ENCODE measurements at regions not wholly inside any gene's neighbourhood (a gene's known extent, or its start where the extent isn't known, plus 50 kb on each side); places are given as distances from the start of the nearest gene placed in this dataset.

GRCh38 chr5:142405023-142405422 lies 80.2 kb upstream of the SPRY4 start:
- ChIA-PET POLR2A (interaction anchor here (1.4 to 1.6 kb wide), 2 partner anchors 9 to 18 kb away, joined by 3 to 4 read pairs; no protein-coding TSS in a partner anchor), CTCF (ENCODE audit: low intra/inter-chr PET ratio) (no interaction called here)
- Histone ChIP-seq H3K9me3 (replicated peaks; ENCODE audit: control insufficient read depth, insufficient read depth, low read depth, low read length) (no peaks in the 10 kb centered on the region), H3K9ac (ENCODE audit: insufficient read depth in 1 of 2, low read depth in 2 of 2, low read length in 2 of 2) (no peak overlapping the region), H3K36me3 (ENCODE audit: control insufficient read depth, insufficient read depth, low read length) (no peaks in the 10 kb centered on the region), H3K4me2 (ENCODE audit: insufficient read depth, low read length) (no peak overlapping the region), H3K27ac (ENCODE audit: extremely low read depth, low read depth, low read length) (no peak overlapping the region), H3K4me1 (replicated peaks in 1 of 2; ENCODE audit: control insufficient read depth in 2 of 2, insufficient read depth in 2 of 2, low read length in 2 of 2) (peaks cover 2 to 7% of the 10 kb centered on the region in 2 experiments; a peak in 2 of 5 replicates), H4K20me1 (replicated peaks; ENCODE audit: control insufficient read depth, insufficient read depth, low read length) (no peaks in the 10 kb centered on the region), H3K9me1 (ENCODE audit: control insufficient read depth, insufficient read depth, low read length) (no peaks in the 10 kb centered on the region), H2AFZ (ENCODE audit: low read depth, low read length) (no peak overlapping the region), H3K27me3 (ENCODE audit: control insufficient read depth in 2 of 2, insufficient read depth in 2 of 2, low read length in 2 of 2) (peaks cover 0 to 11% of the 10 kb centered on the region in 2 experiments; a peak in 1 of 5 replicates), H3K4me3 (no peak overlapping the region), H3K79me2 (ENCODE audit: control insufficient read depth, insufficient read depth, low read length) (no peaks in the 10 kb centered on the region)
- DNase-seq (ENCODE audit: extremely low read depth in 1 of 4, low spot score in 3 of 4) (no peak), FAIRE-seq (peak; percentile 35), ATAC-seq (no peak)
- intact Hi-C loops (cut with micrococcal nuclease) (no loop called here), in situ Hi-C loops (cut with MboI) (no loop called here)
- 32% methylated on average over 6 of the region's 6 CpGs for WGBS (ENCODE audit: insufficient coverage, low coverage, missing lambda C conversion rate)
- BruUV-seq (replicated peaks) = no TSS peak
- no peak for TF ChIP-seq RBM15 (IDR thresholded peaks at IDR 0.05; ENCODE audit: insufficient read depth, low read length)
- no peak for TF ChIP-seq NFXL1 (CRISPR knock-in tag; IDR thresholded peaks at IDR 0.05)
- TF ChIP-seq POU5F1 (IDR thresholded peaks at IDR 0.05; ENCODE audit: borderline replicate concordance, low read depth, low read length, partially characterized antibody) = no peak
- peak; percentile 67 for TF ChIP-seq MAFG (tag; conservative IDR thresholded peaks at IDR 0.05)
- TF ChIP-seq C11orf30 (IDR thresholded peaks at IDR 0.05; ENCODE audit: low read depth) = peak; percentile 18; the same call in 1 of the 2 replicates
- TF ChIP-seq BDP1 (IDR thresholded peaks at IDR 0.05; ENCODE audit: insufficient read depth, insufficient read length) = no peak
- no peak for TF ChIP-seq GABPB2 (CRISPR knock-in tag; conservative IDR thresholded peaks at IDR 0.05)
- no peak for TF ChIP-seq PURB (CRISPR knock-in tag; IDR thresholded peaks at IDR 0.05; ENCODE audit: low read depth)
- TF ChIP-seq ZNF766 (CRISPR knock-in tag; conservative IDR thresholded peaks at IDR 0.05) = no peak
- TF ChIP-seq NR1H2 (CRISPR knock-in tag; IDR thresholded peaks at IDR 0.05) = no peak
- TF ChIP-seq NFIC (IDR thresholded peaks at IDR 0.05) = no peak
- no peak for TF ChIP-seq EWSR1 (IDR thresholded peaks at IDR 0.05; ENCODE audit: borderline replicate concordance, low read depth, partially characterized antibody)
- no peak for TF ChIP-seq ZKSCAN3 (CRISPR knock-in tag; IDR thresholded peaks at IDR 0.05)
- TF ChIP-seq ZNF239 (CRISPR knock-in tag; IDR thresholded peaks at IDR 0.05) = no peak
- TF ChIP-seq ZNF75A (CRISPR knock-in tag; IDR thresholded peaks at IDR 0.05) = no peak
- TF ChIP-seq PTBP1 (IDR thresholded peaks at IDR 0.05; ENCODE audit: low read depth, low read length) = no peak
- no peak for TF ChIP-seq MXI1 (IDR thresholded peaks at IDR 0.05; ENCODE audit: low read depth, low read length)
- TF ChIP-seq PBX2 (CRISPR knock-in tag; IDR thresholded peaks at IDR 0.05; ENCODE audit: low read depth) = no peak
- TF ChIP-seq PBX2 (tag; conservative IDR thresholded peaks at IDR 0.05; ENCODE audit: low read depth) = no peak
- no peak for TF ChIP-seq EZH2 (IDR thresholded peaks at IDR 0.05; ENCODE audit: borderline replicate concordance, low read depth, low read length)
- TF ChIP-seq E2F8 (IDR thresholded peaks at IDR 0.05; ENCODE audit: low read depth, partially characterized antibody) = no peak
- peak; percentile 67; the same call in 1 of the 2 replicates for TF ChIP-seq LEF1 (IDR thresholded peaks at IDR 0.05)

Data from K562 (cell line).